ENCODE measurements at regions not wholly inside any gene's neighbourhood (a gene's known extent, or its start where the extent isn't known, plus 50 kb on each side); places are given as distances from the start of the nearest gene placed in this dataset.
A peak's percentile ranks its signal among the peaks of the same experiment; 100 is the strongest.

GRCh38 chr1:87196110-87196827, 132.4 kb upstream of the LMO4 start:
- DNase-seq, result no peak

DNA sequence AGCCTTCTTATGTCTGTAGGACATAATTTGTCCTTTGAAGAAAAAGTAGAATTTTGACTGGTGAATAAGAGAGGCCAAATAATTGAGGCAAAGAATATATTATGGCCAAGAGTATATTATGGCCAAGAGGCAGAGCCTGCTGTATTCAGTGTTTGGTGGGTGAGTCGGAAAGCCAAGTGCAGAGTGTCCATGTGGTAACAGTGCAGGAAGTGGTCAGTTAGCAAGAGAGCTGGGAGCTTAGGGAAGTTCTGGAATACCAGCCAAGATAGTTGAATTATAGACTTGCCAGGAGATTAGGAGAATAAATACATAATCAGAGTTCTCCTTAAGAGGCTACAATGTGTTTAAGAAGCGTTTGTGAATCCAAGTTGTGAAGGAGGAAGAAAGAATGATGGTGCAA, 131.5 kb upstream of the LMO4 start:
- no peak for DNase-seq

GRCh38 chr1:87197641-87198040, 131.0 kb upstream of the LMO4 start:
- no peak for DNase-seq

DNA sequence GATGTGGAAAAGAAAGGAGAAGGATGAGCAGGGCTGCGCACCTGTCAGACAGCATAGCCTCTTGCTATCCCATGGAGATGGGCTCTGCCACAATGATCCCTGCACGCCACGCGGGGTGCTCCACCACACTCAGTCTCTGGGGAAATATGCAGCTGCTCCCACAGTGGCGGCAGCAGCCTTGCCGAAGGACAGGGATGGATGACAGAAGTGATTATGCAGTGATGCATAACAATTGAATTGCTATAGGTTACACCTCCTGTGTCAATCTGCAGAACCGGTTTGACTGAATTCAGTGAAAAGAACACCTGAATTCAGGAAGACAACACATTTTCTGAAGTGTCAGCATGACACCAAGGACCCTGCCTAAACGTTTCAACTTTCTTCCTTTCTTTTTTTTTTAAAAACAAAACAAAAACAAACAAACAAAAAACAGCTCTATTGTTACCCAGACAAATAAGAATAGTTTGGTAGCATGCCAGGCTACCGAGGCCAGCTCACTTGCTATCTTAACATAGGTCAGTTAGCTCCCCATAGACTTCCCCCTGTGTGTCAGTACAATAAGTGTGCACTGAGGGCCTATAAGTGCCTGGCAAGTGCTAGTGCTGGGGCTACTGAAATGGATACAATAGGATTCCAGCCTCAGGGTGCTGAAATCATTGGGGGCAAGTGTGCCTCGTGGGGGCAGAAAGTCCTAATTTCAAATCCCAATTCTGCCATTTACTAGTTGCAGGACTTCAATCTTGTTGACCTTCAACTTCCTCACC, 127.6 kb upstream of the LMO4 start:
- DNase-seq, result peak; percentile 64

GRCh38 chr1:87201768-87202167, 126.9 kb upstream of the LMO4 start:
- no peak for DNase-seq

DNA sequence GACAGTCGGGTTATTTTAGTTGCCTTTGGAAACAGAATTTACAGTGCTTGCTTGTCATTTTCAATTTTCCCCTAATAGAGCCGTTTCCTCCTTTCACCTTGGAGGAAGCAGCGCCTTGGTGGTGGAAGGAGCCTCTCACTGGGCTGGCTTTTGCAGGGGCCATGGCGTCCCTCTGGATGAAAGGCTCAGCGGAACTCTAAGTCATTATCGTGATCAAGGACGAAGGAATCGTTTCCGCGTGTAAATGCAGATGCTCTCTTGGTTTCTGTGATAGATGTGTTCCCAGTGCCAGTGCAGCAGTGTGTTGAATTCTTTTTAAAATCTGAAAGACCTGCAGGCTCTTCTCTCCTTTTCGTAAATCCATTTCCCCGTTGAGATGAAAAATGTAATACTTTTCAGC, 126.2 kb upstream of the LMO4 start:
- DNase-seq, result no peak

- DNase-seq, result no peak
Observed at GRCh38 chr1:87202922-87203655, 125.6 kb upstream of the LMO4 start.

GRCh38 chr1:87203904-87204303, 124.8 kb upstream of the LMO4 start:
- DNase-seq, result no peak

GRCh38 chr1:87204441-87204840, 124.2 kb upstream of the LMO4 start:
- no peak for DNase-seq

GRCh38 chr1:87204921-87205320, 123.8 kb upstream of the LMO4 start:
- DNase-seq, result no peak

DNA sequence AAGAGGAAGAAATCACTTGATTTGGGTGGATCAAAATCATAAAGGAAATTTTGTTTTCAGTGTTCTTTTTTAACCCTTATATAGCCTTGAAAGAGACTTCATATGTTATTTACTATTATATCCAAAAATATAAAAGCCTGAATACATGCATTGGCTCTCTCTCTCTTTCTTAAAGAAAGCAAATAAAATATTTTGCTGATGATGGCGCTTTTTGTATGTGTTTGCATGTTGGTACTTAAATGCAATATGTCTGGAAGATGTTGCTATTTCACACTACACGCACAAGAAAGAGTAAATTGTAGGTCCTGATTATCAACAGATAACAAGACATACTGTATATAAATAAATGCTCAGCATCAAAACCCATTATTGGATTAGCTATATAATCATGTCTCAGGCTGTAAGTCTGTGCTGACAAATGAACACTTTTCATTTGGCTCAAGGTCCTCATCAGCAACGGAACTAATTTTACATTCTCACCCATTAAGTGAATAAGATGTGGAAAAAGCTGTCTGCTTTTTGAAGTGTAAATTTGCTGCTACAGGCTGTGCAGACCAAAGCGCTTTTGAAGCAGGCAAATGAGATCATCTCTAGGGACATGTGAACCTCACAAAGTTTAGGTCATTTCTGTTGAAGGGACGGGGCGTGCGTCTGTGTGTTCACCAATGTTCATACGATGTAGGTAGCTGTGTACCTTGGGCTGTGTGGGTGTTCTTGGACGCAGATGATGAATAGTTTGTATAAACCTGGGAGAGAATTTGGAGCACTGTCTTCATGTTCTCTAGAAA, 122.4 kb upstream of the LMO4 start:
- DNase-seq, result no peak

DNA sequence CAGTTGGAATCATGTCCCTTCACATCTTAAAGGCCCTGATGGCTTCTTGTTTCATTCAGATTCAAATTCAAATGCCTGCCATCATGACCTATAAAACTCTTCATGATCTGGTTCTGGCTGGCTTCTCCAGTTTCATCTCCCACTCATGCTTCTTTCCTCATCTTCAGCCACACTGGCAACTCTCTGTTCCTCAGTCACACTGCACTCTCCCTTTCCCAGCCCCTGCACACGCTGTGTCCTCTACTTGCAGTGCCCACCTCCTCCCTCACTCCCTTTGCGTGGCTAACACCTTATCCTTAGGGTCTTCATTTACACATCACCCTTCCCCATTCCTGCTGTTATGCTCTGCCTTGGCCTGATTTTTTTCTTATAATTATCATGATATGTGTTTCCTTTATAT, 120.6 kb upstream of the LMO4 start:
- DNase-seq, result no peak

DNA sequence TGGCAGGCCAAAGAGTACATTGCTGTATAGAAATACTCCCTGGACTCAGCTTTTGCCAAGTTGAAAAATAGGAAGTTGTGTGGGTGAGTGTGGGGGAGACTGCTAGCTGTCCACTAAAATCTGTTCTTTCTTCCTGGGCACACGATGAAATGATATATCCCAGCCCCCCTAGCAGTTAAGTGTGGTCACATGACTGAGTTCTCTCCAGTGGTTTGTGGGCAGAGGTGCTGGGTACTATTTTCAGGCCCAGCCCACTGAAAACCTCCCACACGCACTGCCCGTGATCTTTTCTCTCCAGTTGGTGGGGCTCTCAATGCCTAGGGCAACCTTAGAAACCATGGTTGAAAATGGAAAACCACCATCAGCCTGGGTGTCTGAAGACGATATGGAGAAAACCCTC, 119.7 kb upstream of the LMO4 start:
- DNase-seq, result no peak

DNA sequence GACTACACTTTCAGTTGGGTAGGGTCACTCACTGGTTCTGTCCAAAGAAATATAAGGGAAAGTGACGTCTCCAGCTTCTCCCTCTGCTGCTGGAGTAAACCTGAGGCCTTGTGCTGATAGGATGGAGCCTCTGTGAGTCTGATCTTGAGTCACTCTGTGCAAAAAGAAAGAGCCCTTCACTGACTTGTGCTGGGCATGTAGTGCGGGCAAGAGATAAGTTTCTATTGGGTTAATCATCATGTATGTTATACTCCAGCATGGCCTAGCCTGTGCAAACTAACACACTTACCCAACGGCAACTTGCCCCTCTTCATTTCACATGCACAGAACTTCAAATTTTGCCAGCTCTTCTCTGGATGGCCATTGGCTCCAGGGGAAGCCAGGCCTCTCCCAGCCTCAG, 118.5 kb upstream of the LMO4 start:
- no peak for DNase-seq

DNA sequence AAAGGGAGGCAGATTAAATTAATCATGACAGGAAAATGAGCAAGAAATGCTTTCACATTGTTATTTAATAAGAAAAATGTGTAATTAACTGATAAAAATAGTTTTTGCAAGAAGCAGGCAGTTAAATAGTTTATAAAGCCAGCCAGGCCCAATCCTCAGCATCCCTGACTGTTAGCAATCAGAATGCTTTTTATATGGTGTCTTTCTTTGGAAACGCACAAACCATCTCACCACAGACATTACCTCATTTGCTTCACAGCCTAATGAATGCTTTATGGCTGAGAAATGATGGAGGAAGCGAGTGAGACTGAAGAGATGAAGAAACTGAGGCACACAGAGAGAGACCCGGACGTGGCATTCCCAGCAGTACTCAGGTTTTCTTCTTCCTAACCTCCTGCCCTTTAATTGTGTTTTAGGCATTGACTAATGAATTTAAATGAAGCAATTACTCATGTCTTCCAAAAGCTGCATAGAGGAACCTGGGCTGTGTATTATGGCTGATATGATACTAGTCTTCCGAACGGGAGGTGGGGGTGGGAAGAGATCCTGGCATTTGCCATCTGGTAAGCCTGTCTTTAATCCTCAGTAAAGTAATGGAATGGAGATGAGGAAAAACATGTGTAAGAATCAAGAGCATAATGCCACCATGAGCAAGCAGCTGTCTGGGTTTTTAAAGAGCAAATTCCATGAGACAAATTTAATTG, 116.1 kb upstream of the LMO4 start:
- no peak for DNase-seq

- DNase-seq, result no peak
Observed at GRCh38 chr1:87213135-87213515, 115.6 kb upstream of the LMO4 start.

- DNase-seq, result no peak
Observed at GRCh38 chr1:87215592-87215991, 113.1 kb upstream of the LMO4 start.

- no peak for DNase-seq
Observed at GRCh38 chr1:87218618-87219017, 110.1 kb upstream of the LMO4 start.

GRCh38 chr1:87219141-87219540, 109.5 kb upstream of the LMO4 start:
- no peak for DNase-seq

- DNase-seq, result no peak
Observed at GRCh38 chr1:87219626-87220025, 109.1 kb upstream of the LMO4 start.

- DNase-seq, result no peak
Observed at GRCh38 chr1:87220993-87221392, 107.7 kb upstream of the LMO4 start.

DNA sequence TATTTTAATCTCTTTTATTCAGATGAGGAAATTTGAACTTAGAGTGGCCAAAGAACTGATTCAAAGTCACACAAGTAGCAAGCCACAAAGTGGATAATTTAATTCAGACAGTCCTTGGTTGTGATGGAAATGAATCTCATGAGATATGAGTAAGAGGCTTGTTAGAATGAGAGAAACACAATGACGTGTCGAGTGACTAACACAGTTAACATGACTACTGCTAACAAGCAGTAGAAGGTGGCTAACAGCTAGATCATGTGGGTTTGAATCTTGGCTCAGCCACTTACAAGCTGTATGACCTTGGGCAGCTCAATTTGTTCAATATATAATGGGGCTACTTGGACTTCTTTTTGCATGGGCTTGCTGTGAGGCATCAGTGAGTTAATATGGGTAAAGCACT, 104.5 kb upstream of the LMO4 start:
- DNase-seq, result no peak

DNA sequence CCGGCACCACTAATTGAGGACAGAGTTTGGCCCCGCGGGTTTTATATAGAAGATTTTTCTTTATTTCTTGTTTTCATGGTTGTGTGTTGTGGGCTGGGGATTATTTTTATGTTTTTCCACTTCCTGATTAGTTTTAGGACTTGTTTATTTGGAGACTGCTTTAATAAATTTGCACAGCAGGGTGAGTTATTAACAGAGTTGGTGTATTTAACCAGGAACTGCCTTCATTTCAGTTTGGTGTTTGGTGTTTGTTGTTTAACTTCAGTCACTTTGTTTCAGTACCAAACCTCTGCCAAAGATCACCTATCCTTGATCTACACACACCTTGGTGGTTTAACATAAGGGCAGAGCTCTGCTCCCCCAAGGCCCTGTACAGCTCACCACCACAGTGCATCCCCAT, 103.5 kb upstream of the LMO4 start:
- no peak for DNase-seq
